ENCODE measurements at regions not wholly inside any gene's neighbourhood (a gene's known extent, or its start where the extent isn't known, plus 50 kb on each side); places are given as distances from the start of the nearest gene placed in this dataset.

- no peak for DNase-seq
Measured at GRCh38 chr15:29490747-29491471, 221.3 kb upstream of the NSMCE3 start.

- DNase-seq, result no peak
Measured at GRCh38 chr15:29480949-29481348, 211.3 kb upstream of the NSMCE3 start.

GRCh38 chr15:29480278-29480677 is 210.7 kb upstream of the NSMCE3 start:
- DNase-seq, result no peak

GRCh38 chr15:29477256-29477655 is 207.6 kb upstream of the NSMCE3 start:
- DNase-seq, result no peak

GRCh38 chr15:29476503-29477080 is 207.0 kb upstream of the NSMCE3 start:
- no peak for DNase-seq

GRCh38 chr15:29475096-29475495 is 205.5 kb upstream of the NSMCE3 start:
- no peak for DNase-seq

- no peak for DNase-seq
Measured at GRCh38 chr15:29473621-29474105, 204.0 kb upstream of the NSMCE3 start.

- no peak for DNase-seq
Measured at GRCh38 chr15:29472901-29473445, 203.4 kb upstream of the NSMCE3 start.

- no peak for DNase-seq
Measured at GRCh38 chr15:29471757-29472156, 202.1 kb upstream of the NSMCE3 start.

- no peak for DNase-seq
Measured at GRCh38 chr15:29471306-29471705, 201.7 kb upstream of the NSMCE3 start.

- no peak for DNase-seq
Measured at GRCh38 chr15:29470794-29471193, 201.2 kb upstream of the NSMCE3 start.

GRCh38 chr15:29470311-29470710 is 200.7 kb upstream of the NSMCE3 start:
- no peak for DNase-seq

GRCh38 chr15:29468899-29469298 is 199.3 kb upstream of the NSMCE3 start:
- no peak for DNase-seq

GRCh38 chr15:29467091-29467490 is 197.5 kb upstream of the NSMCE3 start:
- no peak for DNase-seq

GRCh38 chr15:29466292-29466691 is 196.7 kb upstream of the NSMCE3 start:
- no peak for DNase-seq

GRCh38 chr15:29465816-29466215 is 196.2 kb upstream of the NSMCE3 start:
- DNase-seq, result no peak

- no peak for DNase-seq
Measured at GRCh38 chr15:29465196-29465595, 195.6 kb upstream of the NSMCE3 start.

- DNase-seq, result no peak
Measured at GRCh38 chr15:29461877-29462276, 192.3 kb upstream of the NSMCE3 start.

- DNase-seq, result no peak
Measured at GRCh38 chr15:29458361-29458760, 188.7 kb upstream of the NSMCE3 start.

GRCh38 chr15:29457729-29458128 is 188.1 kb upstream of the NSMCE3 start:
- DNase-seq, result no peak

GRCh38 chr15:29456964-29457363 is 187.3 kb upstream of the NSMCE3 start:
- no peak for DNase-seq

GRCh38 chr15:29456255-29456654 is 186.6 kb upstream of the NSMCE3 start:
- no peak for DNase-seq

GRCh38 chr15:29455530-29455929 is 185.9 kb upstream of the NSMCE3 start:
- DNase-seq, result no peak

- no peak for DNase-seq
Measured at GRCh38 chr15:29455055-29455454, 185.4 kb upstream of the NSMCE3 start.

Data from stimulated activated CD4-positive, alpha-beta T cell treated with anti-CD3 and anti-CD28 coated beads, Interleukin-4, amount 100 ng/mL, for 1 hour (primary cell).